Neural progenitor cell (in vitro differentiated cells): ENCODE measurements at regions not wholly inside any gene's neighbourhood (a gene's known extent, or its start where the extent isn't known, plus 50 kb on each side); places are given as distances from the start of the nearest gene placed in this dataset.

Experiments
- CTCF ChIP-seq: fragments of 200-600 bp; sonication (generic); IDR thresholded peaks from 2 replicates; pipeline ENCODE4 v1.5.1; 2017; ENCODE audit warnings: antibody characterized with exemption, mild to moderate bottlenecking
- EZH2 ChIP-seq: fragments of 200-600 bp; sonication (generic); IDR thresholded peaks from 2 replicates; pipeline ENCODE4 v1.6.1; 2017; ENCODE audit warnings: antibody characterized with exemption, mild to moderate bottlenecking, moderate library complexity
- EZH2phosphoT487 ChIP-seq: fragments of 200-600 bp; sonication (generic); IDR thresholded peaks from 2 replicates; pipeline ENCODE4 v1.6.1; 2017; ENCODE audit warnings: antibody characterized with exemption

- TF ChIP-seq CTCF (no peak), EZH2 (no peak), EZH2phosphoT487 (no peak)
These were observed 541.9 kb downstream of the TBC1D22A start for GRCh38 chr22:47304191-47304831.
